GM23248 (cell line): ENCODE measurements at regions not wholly inside any gene's neighbourhood (a gene's known extent, or its start where the extent isn't known, plus 50 kb on each side); places are given as distances from the start of the nearest gene placed in this dataset.

Source experiments
- EZH2 ChIP-seq: fragments of 200-600 bp; sonication (generic); IDR thresholded peaks from 2 replicates; pipeline ENCODE4 v1.6.1; 2018; ENCODE audit warnings: antibody characterized with exemption, mild to moderate bottlenecking; ENCODE audit not compliant: insufficient read depth, poor library complexity, severe bottlenecking
- EZH2phosphoT487 ChIP-seq: fragments of 200-600 bp; sonication (generic); IDR thresholded peaks from 2 replicates; pipeline ENCODE4 v1.6.1; 2018; ENCODE audit warnings: antibody characterized with exemption, moderate library complexity, mild to moderate bottlenecking, low read depth; ENCODE audit not compliant: insufficient read depth

DNA sequence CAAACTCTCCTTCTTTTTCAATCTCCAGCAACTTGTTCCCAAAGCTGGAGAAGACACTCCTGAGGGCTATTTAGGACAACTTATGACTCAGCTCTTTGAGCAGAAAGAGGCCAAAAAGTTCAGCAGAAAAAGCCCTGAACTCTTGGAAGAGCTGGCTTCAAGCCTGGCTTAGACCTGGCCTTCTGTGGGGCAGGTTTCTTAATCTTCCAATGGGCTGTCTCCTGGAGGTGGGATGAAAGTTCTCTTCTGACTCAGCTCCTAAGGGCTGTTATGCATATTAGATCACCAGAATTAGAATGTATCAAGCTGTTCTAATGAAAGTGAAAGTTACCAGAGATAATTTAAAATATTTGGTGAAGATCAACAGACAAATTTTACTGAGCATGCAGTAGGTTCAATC lies 129.4 kb downstream of the RAD51AP2 start:
- no peak for TF ChIP-seq EZH2
- TF ChIP-seq EZH2phosphoT487: no peak
